D721Med (cell line): ENCODE measurements at regions not wholly inside any gene's neighbourhood (a gene's known extent, or its start where the extent isn't known, plus 50 kb on each side); places are given as distances from the start of the nearest gene placed in this dataset.

Experiments
- DNase-seq: peaks from one replicate; pipeline ENCODE4 v3.0.0; 2011; ENCODE audit warnings: low spot score; ENCODE audit not compliant: insufficient read length
- FAIRE-seq: peaks from 2 replicates; lab custom pipeline; 2011; peaks lifted over from hg19 to GRCh38; lab: Jason Lieb, UNC
- TF ChIP-seq, protein P1 (sequence below): IDR thresholded peaks from 2 replicates; pipeline ENCODE4 v1.5.1; 2012; ENCODE audit warnings: mild to moderate bottlenecking, control low read depth; ENCODE audit not compliant: insufficient read depth; ENCODE audit errors: missing control alignments

DNA sequence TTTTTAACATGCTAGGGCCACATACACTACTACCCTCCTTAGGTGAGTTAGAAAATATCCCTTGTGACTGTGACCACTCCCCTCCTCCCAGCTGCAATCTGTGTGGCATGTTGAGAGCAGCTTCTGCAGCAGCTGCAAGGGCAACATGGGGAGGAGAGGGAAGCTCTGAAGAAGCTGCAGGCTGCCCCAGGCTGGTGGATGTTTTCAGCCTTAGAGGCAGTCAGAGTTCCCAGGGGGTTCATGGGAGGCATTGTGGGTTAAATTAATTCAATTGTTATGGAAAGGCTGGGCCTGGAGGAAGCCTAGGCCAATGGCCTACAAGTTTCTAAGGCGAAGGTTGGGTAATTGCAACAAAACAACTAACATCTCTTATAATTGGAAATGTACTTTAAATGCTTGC is 860.8 kb downstream of the NLGN4Y start:
- TF ChIP-seq, protein P1, sequence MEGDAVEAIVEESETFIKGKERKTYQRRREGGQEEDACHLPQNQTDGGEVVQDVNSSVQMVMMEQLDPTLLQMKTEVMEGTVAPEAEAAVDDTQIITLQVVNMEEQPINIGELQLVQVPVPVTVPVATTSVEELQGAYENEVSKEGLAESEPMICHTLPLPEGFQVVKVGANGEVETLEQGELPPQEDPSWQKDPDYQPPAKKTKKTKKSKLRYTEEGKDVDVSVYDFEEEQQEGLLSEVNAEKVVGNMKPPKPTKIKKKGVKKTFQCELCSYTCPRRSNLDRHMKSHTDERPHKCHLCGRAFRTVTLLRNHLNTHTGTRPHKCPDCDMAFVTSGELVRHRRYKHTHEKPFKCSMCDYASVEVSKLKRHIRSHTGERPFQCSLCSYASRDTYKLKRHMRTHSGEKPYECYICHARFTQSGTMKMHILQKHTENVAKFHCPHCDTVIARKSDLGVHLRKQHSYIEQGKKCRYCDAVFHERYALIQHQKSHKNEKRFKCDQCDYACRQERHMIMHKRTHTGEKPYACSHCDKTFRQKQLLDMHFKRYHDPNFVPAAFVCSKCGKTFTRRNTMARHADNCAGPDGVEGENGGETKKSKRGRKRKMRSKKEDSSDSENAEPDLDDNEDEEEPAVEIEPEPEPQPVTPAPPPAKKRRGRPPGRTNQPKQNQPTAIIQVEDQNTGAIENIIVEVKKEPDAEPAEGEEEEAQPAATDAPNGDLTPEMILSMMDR: no peak
- FAIRE-seq: no peak
- DNase-seq: no peak

GRCh38 chrY:15397556-15398280 is 873.4 kb downstream of the NLGN4Y start:
- FAIRE-seq (no peak), DNase-seq (no peak)
- TF ChIP-seq, protein P1: no peak

- no peak for FAIRE-seq
- TF ChIP-seq, protein P1: no peak
- no peak for DNase-seq
These were observed 878.1 kb downstream of the NLGN4Y start for GRCh38 chrY:15402451-15402850.

GRCh38 chrY:15404551-15404950 is 880.2 kb downstream of the NLGN4Y start:
- TF ChIP-seq, protein P1: no peak
- DNase-seq: no peak
- no peak for FAIRE-seq

DNA sequence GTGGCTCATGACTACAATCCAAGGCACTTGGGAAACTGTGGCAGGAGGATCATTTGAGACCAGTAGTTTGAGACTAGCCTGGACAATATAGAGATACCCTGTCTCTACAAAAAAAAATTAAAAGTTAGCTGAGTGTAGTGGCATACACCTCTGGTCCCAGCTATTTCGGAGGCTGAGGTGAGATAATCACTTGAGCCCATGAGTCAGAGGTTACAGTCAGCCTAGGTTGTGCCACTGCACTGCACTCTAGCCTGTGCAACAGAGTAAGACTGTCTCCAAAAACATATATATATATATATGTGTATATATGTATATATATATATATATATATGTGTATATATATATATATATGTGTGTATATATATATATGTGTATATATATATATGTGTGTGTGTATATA is 890.8 kb downstream of the NLGN4Y start:
- DNase-seq: no peak
- no peak for FAIRE-seq
- TF ChIP-seq, protein P1: no peak

- TF ChIP-seq, protein P1: no peak
- FAIRE-seq (no peak), DNase-seq (no peak)
These were observed 894.3 kb downstream of the NLGN4Y start for GRCh38 chrY:15418613-15419012.

DNA sequence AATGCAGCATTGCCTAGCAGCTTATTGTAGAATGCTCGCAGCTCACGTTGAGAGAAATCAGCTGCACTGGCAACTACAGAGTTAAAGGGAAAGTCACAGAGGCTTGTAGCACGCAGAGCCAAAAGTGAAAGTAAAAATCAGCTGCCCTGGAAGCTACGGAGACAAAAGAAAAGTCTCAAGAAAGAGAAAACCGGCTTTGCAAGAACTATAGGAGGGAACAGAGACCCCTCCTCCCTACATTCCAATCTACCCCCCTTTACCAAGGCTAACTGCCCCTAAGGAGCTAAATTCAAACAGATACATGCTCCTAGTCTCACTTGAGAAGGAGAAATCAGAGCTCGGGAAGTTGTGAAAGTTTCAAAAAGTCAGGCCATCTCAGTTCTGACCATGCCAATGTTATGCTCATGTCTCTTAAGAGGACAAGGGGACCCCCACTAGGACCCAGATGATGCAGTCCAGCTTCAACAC is 900.4 kb downstream of the NLGN4Y start:
- TF ChIP-seq, protein P1: no peak
- no peak for DNase-seq
- no peak for FAIRE-seq
